Right atrium auricular region (tissue), 2 donors: ENCODE measurements at regions not wholly inside any gene's neighbourhood (a gene's known extent, or its start where the extent isn't known, plus 50 kb on each side); places are given as distances from the start of the nearest gene placed in this dataset.
"Not testable (repeated sequence)": the region's sequence is repeated elsewhere in the genome, so short reads cannot be mapped to it uniquely, and the experiment has no call there.

Source experiments
- DNase-seq: peaks from one replicate; pipeline ENCODE4 v3.0.0-alpha.2; 2019; ENCODE audit warnings: low spot score
- H3K27ac ChIP-seq, 2 donors: fragments of 200-600 bp; sonication (generic); 1 replicate in 1 of 2; 2 replicates in 1 of 2; pipeline ENCODE4 v1.5.1; 2016 to 2019
- H3K27me3 ChIP-seq, 2 donors: fragments of 200-600 bp; sonication (generic); one replicate each; pipeline versions ENCODE4 v1.5.1 to v1.6.0; 2017 to 2019
- H3K36me3 ChIP-seq: fragments of 200-600 bp; sonication (generic); one replicate; pipeline ENCODE4 v1.5.1; 2016
- H3K4me1 ChIP-seq, 2 donors: fragments of 200-600 bp; sonication (generic); one replicate each; pipeline versions ENCODE4 v1.5.1 to v1.6.0; 2017 to 2019
- H3K4me3 ChIP-seq, 2 donors: fragments of 200-600 bp; sonication (generic); 1 replicate in 1 of 2; 2 replicates in 1 of 2; pipeline ENCODE4 v1.5.1; 2017 to 2019; ENCODE audit warnings: mild to moderate bottlenecking in 1 of 2, moderate library complexity in 1 of 2
- H3K9me3 ChIP-seq, 2 donors: fragments of 200-600 bp; sonication (generic); one replicate each; pipeline ENCODE4 v1.5.1; 2019
- CTCF ChIP-seq, 2 donors: fragments of 200-600 bp; sonication (generic); IDR thresholded peaks; one replicate each; pipeline ENCODE4 v1.5.1; 2019; ENCODE audit warnings: antibody characterized with exemption in 2 of 2

GRCh38 chr10:126738001-126738400, 67.5 kb upstream of the C10orf90 start:
- Histone ChIP-seq H3K27me3 (no peaks in the 10 kb centered on the region), H3K9me3 (no peaks in the 10 kb centered on the region), H3K4me1 (no peaks in the 10 kb centered on the region), H3K4me3 (no peak overlapping the region), H3K36me3 (no peaks in the 10 kb centered on the region), H3K27ac (no peak overlapping the region)
- no peak for TF ChIP-seq CTCF (IDR thresholded peaks at IDR 0.05)
- DNase-seq, result no peak

- H3K4me1 ChIP-seq, result no peaks in the 10 kb centered on the region
- no peak for DNase-seq
- no peak overlapping the region for H3K4me3 ChIP-seq
- no peak for TF ChIP-seq CTCF (IDR thresholded peaks at IDR 0.05)
- no peaks in the 10 kb centered on the region for H3K9me3 ChIP-seq
- H3K27me3 ChIP-seq, result no peaks in the 10 kb centered on the region
- no peaks in the 10 kb centered on the region for H3K36me3 ChIP-seq
- H3K27ac ChIP-seq, result no peak overlapping the region
Measured at GRCh38 chr10:126744571-126744970, 74.1 kb upstream of the C10orf90 start.

GRCh38 chr10:126749015-126749655, 78.6 kb upstream of the C10orf90 start:
- peak; percentile 19 to 79 for TF ChIP-seq CTCF (IDR thresholded peaks at IDR 0.05)
- peak; percentile 77 for DNase-seq
- H3K27ac ChIP-seq, result no peak overlapping the region
- no peaks in the 10 kb centered on the region for H3K4me1 ChIP-seq
- H3K9me3 ChIP-seq, result no peaks in the 10 kb centered on the region
- no peak overlapping the region for H3K4me3 ChIP-seq
- no peaks in the 10 kb centered on the region for H3K36me3 ChIP-seq
- no peaks in the 10 kb centered on the region for H3K27me3 ChIP-seq

- Histone ChIP-seq H3K4me3 (no peak overlapping the region), H3K36me3 (no peaks in the 10 kb centered on the region), H3K27me3 (no peaks in the 10 kb centered on the region), H3K27ac (no peak overlapping the region), H3K9me3 (peaks cover 0 to 6% of the 10 kb centered on the region in 2 donors), H3K4me1 (no peaks in the 10 kb centered on the region)
- no peak for DNase-seq
- no peak for TF ChIP-seq CTCF (IDR thresholded peaks at IDR 0.05)
Measured at GRCh38 chr10:126754966-126755365, 84.5 kb upstream of the C10orf90 start.

- no peaks in the 10 kb centered on the region for H3K4me1 ChIP-seq
- H3K9me3 ChIP-seq, result peaks cover 0 to 6% of the 10 kb centered on the region in 2 donors
- no peak for DNase-seq
- H3K36me3 ChIP-seq, result no peaks in the 10 kb centered on the region
- H3K4me3 ChIP-seq, result no peak overlapping the region
- TF ChIP-seq CTCF (IDR thresholded peaks at IDR 0.05), result no peak
- no peaks in the 10 kb centered on the region for H3K27me3 ChIP-seq
- H3K27ac ChIP-seq, result no peak overlapping the region
Measured at GRCh38 chr10:126758867-126759266, 88.4 kb upstream of the C10orf90 start.

GRCh38 chr10:126759531-126759930, 89.0 kb upstream of the C10orf90 start:
- Histone ChIP-seq H3K36me3 (no peaks in the 10 kb centered on the region), H3K27ac (no peak overlapping the region), H3K4me3 (no peak overlapping the region), H3K9me3 (peaks cover 0 to 6% of the 10 kb centered on the region in 2 donors), H3K4me1 (no peaks in the 10 kb centered on the region), H3K27me3 (no peaks in the 10 kb centered on the region)
- no peak for TF ChIP-seq CTCF (IDR thresholded peaks at IDR 0.05)
- no peak for DNase-seq

GRCh38 chr10:126766646-126767045, 96.2 kb upstream of the C10orf90 start:
- H3K27me3 ChIP-seq, H3K4me1 ChIP-seq, DNase-seq: not testable (repeated sequence)

More at GRCh38 chr10:126766646-126767045, 96.2 kb upstream of the C10orf90 start:
- not testable (repeated sequence) for H3K27ac ChIP-seq, H3K4me3 ChIP-seq, H3K36me3 ChIP-seq, H3K9me3 ChIP-seq
